Non-pigmented ciliary epithelial cell (primary cell): ENCODE measurements at regions not wholly inside any gene's neighbourhood (a gene's known extent, or its start where the extent isn't known, plus 50 kb on each side); places are given as distances from the start of the nearest gene placed in this dataset.

Experiments
- DNase-seq: peaks from one replicate; pipeline ENCODE4 v3.0.0-alpha.2; 2010; ENCODE audit warnings: low read depth

GRCh38 chr10:8981277-8981676, 926.8 kb downstream of the GATA3 start:
- no peak for DNase-seq

DNA sequence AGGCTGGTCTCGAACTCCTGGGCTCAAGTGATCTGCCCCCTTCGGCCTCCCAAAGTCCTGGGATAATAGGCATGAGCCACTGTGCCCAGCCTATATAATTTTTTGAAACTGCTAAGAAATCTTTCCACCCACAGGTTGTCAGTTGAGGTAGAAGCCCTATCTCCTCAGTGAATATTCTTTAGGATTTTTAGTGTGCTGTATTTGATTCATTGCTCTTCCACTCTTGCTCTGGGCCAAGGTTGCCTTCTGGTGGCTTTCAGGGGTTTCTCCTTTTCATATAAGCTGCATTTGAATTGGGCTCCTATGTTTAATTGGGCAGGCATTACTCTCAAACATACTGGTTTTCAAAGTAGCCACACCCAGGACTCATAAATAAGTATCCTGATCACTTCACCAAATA, 931.2 kb downstream of the GATA3 start:
- DNase-seq = no peak

DNA sequence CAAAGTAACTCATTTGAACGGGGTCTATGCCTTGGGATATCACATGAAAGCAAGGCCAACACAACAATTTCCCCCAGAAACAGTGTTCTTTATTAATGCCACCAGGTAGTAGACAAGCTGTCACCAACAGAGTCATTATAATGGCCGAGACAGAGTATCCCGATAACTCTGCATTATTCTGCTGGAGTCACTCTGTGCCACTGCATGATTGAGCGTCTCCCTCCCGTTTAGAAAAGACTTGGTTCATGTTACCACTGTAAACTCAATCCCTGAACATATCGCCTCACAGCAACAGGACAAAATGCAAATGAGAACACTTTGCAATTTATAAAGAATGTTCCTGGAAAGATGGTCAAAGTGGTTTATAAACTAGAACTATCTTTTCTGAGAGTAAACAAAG, 932.5 kb downstream of the GATA3 start:
- no peak for DNase-seq

GRCh38 chr10:8987712-8988111, 933.2 kb downstream of the GATA3 start:
- DNase-seq = no peak

DNA sequence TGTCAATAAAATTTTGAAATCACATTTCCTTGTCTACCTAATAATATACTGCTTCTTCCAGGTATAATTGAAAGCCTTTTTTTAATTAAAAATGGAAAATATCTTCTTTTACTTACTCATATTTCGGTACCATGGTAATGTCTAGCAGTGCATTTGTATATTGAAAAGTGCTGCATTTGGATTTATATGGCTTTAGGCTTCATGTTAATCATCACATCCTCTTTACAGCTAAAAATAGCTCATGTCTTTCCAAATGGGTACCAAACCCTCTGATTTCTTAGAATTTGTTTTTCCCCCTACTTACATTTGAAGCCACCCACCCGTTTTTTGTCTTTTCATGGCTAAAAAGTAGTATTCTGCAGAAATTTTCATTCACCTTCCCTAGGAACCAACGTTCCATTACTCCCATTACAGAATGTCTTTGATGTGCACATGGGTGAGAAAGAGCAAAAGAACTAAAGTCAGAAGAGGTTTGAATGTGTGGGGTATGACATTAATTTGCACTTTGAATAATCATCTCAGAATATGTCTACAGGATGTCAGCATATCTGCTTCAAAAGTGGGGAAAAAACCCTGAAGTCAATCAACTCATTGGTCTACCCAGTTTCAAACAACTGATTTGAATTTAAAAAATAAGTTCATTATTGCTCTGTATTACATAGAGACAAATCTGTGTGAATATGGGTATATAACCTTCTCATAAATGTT, 935.9 kb downstream of the GATA3 start:
- no peak for DNase-seq

- no peak for DNase-seq
Measured at GRCh38 chr10:8992009-8992408, 937.5 kb downstream of the GATA3 start.

GRCh38 chr10:8993864-8994263, 939.4 kb downstream of the GATA3 start:
- no peak for DNase-seq

- DNase-seq = no peak
Measured at GRCh38 chr10:8998751-8999150, 944.3 kb downstream of the GATA3 start.

GRCh38 chr10:9003122-9003521, 948.6 kb downstream of the GATA3 start:
- no peak for DNase-seq

DNA sequence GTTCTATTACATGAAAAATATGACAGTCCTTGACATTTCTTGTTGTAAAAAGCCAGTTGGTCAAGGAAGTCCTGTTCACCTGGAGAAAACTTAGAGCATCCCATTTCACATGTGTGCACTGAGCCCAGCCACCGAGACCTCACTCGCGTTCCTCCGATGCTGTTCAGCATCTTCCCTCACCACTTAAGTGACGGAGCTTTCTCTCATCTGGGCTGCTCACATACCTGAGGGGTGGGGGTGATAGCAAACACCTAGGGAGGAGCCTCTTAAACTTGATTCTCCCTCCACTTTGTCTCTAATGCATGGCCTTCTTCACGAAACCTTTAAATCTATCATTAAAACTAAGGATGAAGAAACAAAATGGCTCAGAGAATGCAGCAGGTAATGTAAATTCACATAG, 950.2 kb downstream of the GATA3 start:
- no peak for DNase-seq

- no peak for DNase-seq
Measured at GRCh38 chr10:9009505-9009904, 955.0 kb downstream of the GATA3 start.

DNA sequence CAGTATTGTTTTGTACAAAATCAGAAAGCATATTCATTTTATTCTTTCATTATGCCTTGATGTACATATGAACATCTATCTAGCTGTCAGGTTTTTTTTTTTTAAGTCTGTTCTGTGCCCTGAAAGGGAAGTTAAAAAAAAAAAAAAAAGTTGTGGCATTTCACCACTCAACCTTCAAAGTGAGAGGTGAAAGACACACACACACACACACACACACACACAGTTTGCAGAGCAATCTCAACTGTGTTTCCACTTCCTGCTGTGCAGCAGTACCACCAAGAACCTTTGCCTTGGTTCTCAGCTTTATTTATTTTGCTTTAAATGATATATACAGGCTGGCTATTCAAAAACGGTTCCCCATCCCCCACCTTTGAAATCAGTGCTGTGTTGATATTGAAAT, 955.6 kb downstream of the GATA3 start:
- no peak for DNase-seq

DNA sequence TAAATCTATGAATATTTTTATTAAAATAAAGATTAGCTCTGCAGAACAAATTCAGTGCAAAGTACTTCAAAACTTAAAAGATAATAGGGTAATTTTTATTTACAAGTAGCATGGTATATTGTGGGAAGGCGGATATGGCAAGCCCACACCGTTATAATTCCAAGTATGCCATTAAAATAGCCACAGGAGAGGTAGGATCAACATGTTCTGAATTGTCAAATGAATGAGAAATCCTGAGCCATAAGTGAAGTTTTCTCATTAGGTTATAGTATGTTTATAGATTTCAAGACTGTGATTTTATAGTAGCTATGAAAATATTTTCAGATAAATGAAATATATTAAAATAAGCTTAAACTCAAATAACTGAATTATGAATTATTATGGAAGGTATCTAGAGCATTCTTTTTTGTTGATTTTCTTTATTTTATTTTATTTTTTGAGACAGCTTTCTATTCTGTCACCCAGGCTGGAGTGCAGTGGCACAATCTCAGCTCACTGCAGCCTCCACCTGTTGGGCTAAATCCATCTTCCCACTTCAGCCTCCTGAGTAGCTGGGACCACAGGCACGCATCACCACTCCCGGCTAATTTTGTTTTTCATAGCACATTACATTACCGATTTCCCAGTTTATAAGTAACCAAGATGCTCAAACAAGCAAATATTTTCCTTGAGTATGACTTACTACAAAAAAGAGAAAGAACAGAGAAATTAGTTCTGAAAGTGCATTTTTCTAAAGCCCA, 956.6 kb downstream of the GATA3 start:
- DNase-seq = no peak

- DNase-seq = peak; percentile 34
Measured at GRCh38 chr10:9012312-9012711, 957.8 kb downstream of the GATA3 start.

GRCh38 chr10:9015005-9015404, 960.5 kb downstream of the GATA3 start:
- no peak for DNase-seq

DNA sequence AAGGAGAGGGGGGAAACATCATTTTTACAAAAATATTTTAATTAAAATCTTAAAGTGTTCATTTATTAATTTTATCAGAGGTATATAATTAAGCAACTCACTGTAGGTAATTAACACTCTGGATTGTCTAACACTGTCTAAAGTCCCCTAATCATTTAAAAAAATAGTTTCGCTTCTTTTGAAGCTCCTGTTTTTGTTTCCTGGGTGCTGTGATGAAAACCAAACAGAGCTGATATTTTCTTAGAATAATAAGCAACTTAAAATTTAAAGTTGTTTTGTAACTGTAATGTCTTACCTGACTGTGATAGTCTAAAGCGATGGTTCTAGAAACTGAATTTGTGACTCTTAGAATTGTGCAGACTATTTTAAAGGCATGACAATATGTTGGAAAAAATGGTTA, 961.0 kb downstream of the GATA3 start:
- DNase-seq = no peak

- DNase-seq = no peak
Measured at GRCh38 chr10:9016930-9017329, 962.4 kb downstream of the GATA3 start.

GRCh38 chr10:9018195-9019173, 964.0 kb downstream of the GATA3 start:
- DNase-seq = no peak

- no peak for DNase-seq
Measured at GRCh38 chr10:9023206-9023605, 968.7 kb downstream of the GATA3 start.

- DNase-seq = no peak
Measured at GRCh38 chr10:9024210-9024609, 969.7 kb downstream of the GATA3 start.

DNA sequence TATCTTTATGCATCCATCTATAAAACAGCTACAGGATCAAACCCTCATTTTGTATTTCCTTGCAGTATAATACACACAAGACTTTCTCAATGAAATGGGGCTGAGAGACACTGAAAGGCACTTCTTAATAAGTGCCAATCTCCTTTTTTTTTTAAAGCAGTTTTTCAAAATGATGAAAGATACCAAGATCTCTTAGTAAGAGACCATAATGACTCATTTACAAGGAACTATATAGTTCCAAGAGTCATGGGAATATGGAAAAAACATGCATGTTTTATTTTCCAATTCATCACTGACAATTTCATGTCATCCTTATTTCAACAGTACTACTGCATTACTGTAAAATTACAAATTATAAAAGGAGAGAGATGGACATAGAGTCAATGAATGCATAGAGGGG, 973.7 kb downstream of the GATA3 start:
- no peak for DNase-seq

- no peak for DNase-seq
Measured at GRCh38 chr10:9035355-9035754, 980.9 kb downstream of the GATA3 start.
